ENCODE measurements at regions not wholly inside any gene's neighbourhood (a gene's known extent, or its start where the extent isn't known, plus 50 kb on each side); places are given as distances from the start of the nearest gene placed in this dataset.

DNA sequence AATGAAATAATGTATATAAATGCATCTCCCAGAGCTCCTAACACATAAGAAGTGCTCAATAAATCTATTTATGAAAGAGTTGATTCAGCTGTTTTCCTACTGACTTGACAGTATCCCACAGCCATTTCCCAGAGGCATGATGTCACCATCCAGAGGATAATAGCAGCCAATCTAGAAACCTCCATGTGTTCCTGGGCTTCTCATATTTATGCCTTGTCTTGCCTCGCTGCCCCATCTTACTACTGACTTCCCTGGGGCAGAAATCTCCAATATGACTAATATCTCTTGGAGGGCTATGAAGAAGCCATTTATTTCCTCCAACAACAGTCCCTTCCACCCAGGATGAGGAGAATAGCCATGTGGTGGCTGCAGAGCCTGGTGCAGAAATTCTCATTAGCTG lies 115.4 kb upstream of the NAV2 start:
- TF ChIP-seq, protein P1, sequence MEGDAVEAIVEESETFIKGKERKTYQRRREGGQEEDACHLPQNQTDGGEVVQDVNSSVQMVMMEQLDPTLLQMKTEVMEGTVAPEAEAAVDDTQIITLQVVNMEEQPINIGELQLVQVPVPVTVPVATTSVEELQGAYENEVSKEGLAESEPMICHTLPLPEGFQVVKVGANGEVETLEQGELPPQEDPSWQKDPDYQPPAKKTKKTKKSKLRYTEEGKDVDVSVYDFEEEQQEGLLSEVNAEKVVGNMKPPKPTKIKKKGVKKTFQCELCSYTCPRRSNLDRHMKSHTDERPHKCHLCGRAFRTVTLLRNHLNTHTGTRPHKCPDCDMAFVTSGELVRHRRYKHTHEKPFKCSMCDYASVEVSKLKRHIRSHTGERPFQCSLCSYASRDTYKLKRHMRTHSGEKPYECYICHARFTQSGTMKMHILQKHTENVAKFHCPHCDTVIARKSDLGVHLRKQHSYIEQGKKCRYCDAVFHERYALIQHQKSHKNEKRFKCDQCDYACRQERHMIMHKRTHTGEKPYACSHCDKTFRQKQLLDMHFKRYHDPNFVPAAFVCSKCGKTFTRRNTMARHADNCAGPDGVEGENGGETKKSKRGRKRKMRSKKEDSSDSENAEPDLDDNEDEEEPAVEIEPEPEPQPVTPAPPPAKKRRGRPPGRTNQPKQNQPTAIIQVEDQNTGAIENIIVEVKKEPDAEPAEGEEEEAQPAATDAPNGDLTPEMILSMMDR (IDR thresholded peaks at IDR 0.05), result no peak
- no peak for TF ChIP-seq EZH2 (IDR thresholded peaks at IDR 0.05; ENCODE audit: borderline replicate concordance, insufficient read depth, low read depth, low read length, poor library complexity, severe bottlenecking)

Measured in B cell (primary cell).